ENCODE measurements at regions not wholly inside any gene's neighbourhood (a gene's known extent, or its start where the extent isn't known, plus 50 kb on each side); places are given as distances from the start of the nearest gene placed in this dataset.

DNA sequence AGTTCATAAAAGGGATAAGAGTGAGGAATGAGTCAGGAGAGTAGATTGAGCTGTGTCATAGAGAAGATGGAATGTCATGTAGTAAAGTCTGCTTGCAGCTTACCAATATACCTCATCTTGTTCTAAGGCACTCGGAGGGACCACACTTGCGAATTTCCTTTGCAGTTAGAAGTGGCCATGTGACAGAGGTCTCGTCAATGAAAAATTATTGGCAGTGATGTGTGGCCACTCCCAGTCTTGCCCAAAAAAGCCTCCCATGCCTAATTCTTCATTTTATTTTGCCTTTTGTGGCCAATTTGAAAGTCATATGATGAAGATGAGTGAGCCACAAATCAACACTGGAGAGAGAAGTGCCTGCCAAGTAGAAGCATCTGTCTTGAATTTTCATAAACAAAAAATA, 465.6 kb upstream of the ZNF385D start:
- TF ChIP-seq, protein P1, sequence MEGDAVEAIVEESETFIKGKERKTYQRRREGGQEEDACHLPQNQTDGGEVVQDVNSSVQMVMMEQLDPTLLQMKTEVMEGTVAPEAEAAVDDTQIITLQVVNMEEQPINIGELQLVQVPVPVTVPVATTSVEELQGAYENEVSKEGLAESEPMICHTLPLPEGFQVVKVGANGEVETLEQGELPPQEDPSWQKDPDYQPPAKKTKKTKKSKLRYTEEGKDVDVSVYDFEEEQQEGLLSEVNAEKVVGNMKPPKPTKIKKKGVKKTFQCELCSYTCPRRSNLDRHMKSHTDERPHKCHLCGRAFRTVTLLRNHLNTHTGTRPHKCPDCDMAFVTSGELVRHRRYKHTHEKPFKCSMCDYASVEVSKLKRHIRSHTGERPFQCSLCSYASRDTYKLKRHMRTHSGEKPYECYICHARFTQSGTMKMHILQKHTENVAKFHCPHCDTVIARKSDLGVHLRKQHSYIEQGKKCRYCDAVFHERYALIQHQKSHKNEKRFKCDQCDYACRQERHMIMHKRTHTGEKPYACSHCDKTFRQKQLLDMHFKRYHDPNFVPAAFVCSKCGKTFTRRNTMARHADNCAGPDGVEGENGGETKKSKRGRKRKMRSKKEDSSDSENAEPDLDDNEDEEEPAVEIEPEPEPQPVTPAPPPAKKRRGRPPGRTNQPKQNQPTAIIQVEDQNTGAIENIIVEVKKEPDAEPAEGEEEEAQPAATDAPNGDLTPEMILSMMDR (IDR thresholded peaks at IDR 0.05; ENCODE audit: insufficient read depth, low read depth, low read length), result no peak
- ChIA-PET CTCF (no interaction called here), POLR2A (no interaction called here)
- no peak for DNase-seq (ENCODE audit: low read depth)
- no peaks in the 10 kb centered on the region for H3K27me3 ChIP-seq (ENCODE audit: control insufficient read depth, insufficient read depth, low read length)
- H3K4me3 ChIP-seq (ENCODE audit: low read depth, low read length), result no peak overlapping the region
- H3K36me3 ChIP-seq (ENCODE audit: control insufficient read depth, insufficient read depth, low read length), result no peaks in the 10 kb centered on the region

- ChIA-PET POLR2A (no interaction called here), CTCF (no interaction called here)
- Histone ChIP-seq H3K4me3 (ENCODE audit: low read depth, low read length) (no peak overlapping the region), H3K27me3 (ENCODE audit: control insufficient read depth, insufficient read depth, low read length) (no peaks in the 10 kb centered on the region), H3K36me3 (ENCODE audit: control insufficient read depth, insufficient read depth, low read length) (no peaks in the 10 kb centered on the region)
- no peak for DNase-seq (ENCODE audit: low read depth)
- TF ChIP-seq, protein P1 (IDR thresholded peaks at IDR 0.05; ENCODE audit: insufficient read depth, low read depth, low read length), result no peak
Measured at GRCh38 chr3:22225161-22225560, 474.2 kb upstream of the ZNF385D start.

GRCh38 chr3:22228705-22229104, 477.7 kb upstream of the ZNF385D start:
- no peak for DNase-seq (ENCODE audit: low read depth)
- TF ChIP-seq, protein P1 (IDR thresholded peaks at IDR 0.05; ENCODE audit: insufficient read depth, low read depth, low read length), result no peak
- CTCF ChIA-PET, result no interaction called here
- POLR2A ChIA-PET, result no interaction called here
- Histone ChIP-seq H3K27me3 (ENCODE audit: control insufficient read depth, insufficient read depth, low read length) (no peaks in the 10 kb centered on the region), H3K36me3 (ENCODE audit: control insufficient read depth, insufficient read depth, low read length) (no peaks in the 10 kb centered on the region), H3K4me3 (ENCODE audit: low read depth, low read length) (no peak overlapping the region)

- Histone ChIP-seq H3K36me3 (ENCODE audit: control insufficient read depth, insufficient read depth, low read length) (no peaks in the 10 kb centered on the region), H3K27me3 (ENCODE audit: control insufficient read depth, insufficient read depth, low read length) (no peaks in the 10 kb centered on the region), H3K4me3 (ENCODE audit: low read depth, low read length) (no peak overlapping the region)
- CTCF ChIA-PET, result no interaction called here
- no peak for DNase-seq (ENCODE audit: low read depth)
- TF ChIP-seq, protein P1 (IDR thresholded peaks at IDR 0.05; ENCODE audit: insufficient read depth, low read depth, low read length), result no peak
- POLR2A ChIA-PET, result no interaction called here
Measured at GRCh38 chr3:22231061-22231460, 480.1 kb upstream of the ZNF385D start.

DNA sequence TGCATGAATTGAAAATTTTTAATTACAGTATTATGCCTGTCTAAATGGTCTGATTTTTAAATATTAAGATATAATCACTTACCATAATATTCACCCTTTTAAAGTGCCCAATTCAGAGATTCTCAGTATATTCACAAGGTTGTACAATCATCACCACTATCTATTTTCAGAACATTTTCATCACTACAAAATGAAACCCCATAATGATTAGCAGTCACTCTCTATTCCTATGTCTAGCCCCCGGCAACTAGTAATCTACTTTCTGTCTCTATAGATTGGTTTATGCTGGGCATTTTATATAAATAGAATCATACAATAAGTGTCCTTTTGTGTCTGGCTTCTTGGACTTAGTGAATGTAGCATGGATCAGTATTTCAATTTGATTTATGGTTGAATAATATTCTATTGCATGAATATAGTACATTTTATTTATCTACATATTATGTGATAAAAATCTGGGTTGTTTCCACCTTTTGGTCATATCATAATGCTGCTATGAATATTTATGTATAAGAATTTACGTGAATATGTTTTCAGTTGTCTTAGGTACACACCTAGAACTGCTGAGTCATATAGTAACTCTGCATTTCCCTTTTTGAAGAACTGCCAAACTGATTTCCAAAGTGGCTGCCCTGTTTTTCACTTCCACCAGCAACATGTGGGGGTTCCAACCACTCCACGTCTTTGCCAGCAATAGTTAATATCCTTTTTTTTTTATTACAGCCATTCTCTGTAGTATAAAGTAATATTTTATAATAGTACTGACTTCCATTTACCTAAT, 485.7 kb upstream of the ZNF385D start:
- no peak for DNase-seq (ENCODE audit: low read depth)
- Histone ChIP-seq H3K4me3 (ENCODE audit: low read depth, low read length) (no peak overlapping the region), H3K27me3 (ENCODE audit: control insufficient read depth, insufficient read depth, low read length) (no peaks in the 10 kb centered on the region), H3K36me3 (ENCODE audit: control insufficient read depth, insufficient read depth, low read length) (no peaks in the 10 kb centered on the region)
- ChIA-PET CTCF (no interaction called here), POLR2A (no interaction called here)
- TF ChIP-seq, protein P1 (IDR thresholded peaks at IDR 0.05; ENCODE audit: insufficient read depth, low read depth, low read length), result no peak

All from BJ (cell line).